ENCODE measurements at regions not wholly inside any gene's neighbourhood (a gene's known extent, or its start where the extent isn't known, plus 50 kb on each side); places are given as distances from the start of the nearest gene placed in this dataset.

GRCh38 chr12:90027041-90027440 lies 318.4 kb upstream of the ATP2B1 start:
- TF ChIP-seq POLR2A (IDR thresholded peaks at IDR 0.05; ENCODE audit: low read depth, low read length) (no peak), JUN (IDR thresholded peaks at IDR 0.05; ENCODE audit: borderline replicate concordance, insufficient read depth, insufficient read length, low read depth) (no peak), CTCF (IDR thresholded peaks at IDR 0.05; ENCODE audit: extremely low read depth in 1 of 2, insufficient read depth in 1 of 2, low read depth in 1 of 2, low read length in 2 of 2) (no peak), MAX (IDR thresholded peaks at IDR 0.05; ENCODE audit: insufficient read depth, insufficient read length) (no peak)
